Hepatocyte (in vitro differentiated cells): ENCODE measurements at regions not wholly inside any gene's neighbourhood (a gene's known extent, or its start where the extent isn't known, plus 50 kb on each side); places are given as distances from the start of the nearest gene placed in this dataset.

ENCODE experiments used
- EZH2 ChIP-seq: fragments of 200-600 bp; sonication (generic); IDR thresholded peaks from 2 replicates; pipeline ENCODE4 v1.6.1; 2016; ENCODE audit warnings: antibody characterized with exemption, mild to moderate bottlenecking, borderline replicate concordance
- EZH2phosphoT487 ChIP-seq: fragments of 200-600 bp; sonication (generic); IDR thresholded peaks from one replicate; pipeline ENCODE4 v1.6.1; 2018; ENCODE audit warnings: antibody characterized with exemption, mild to moderate bottlenecking, low read depth, moderate library complexity; ENCODE audit not compliant: unreplicated experiment, severe bottlenecking
- TF ChIP-seq, protein P1 (sequence below): fragments of 200-600 bp; sonication (generic); IDR thresholded peaks from 2 replicates; pipeline ENCODE4 v1.5.1; 2016; ENCODE audit warnings: antibody characterized with exemption, mild to moderate bottlenecking; ENCODE audit not compliant: poor library complexity

GRCh38 chr3:194929578-194929960 is 243.9 kb downstream of the FAM43A start:
- TF ChIP-seq, protein P1, sequence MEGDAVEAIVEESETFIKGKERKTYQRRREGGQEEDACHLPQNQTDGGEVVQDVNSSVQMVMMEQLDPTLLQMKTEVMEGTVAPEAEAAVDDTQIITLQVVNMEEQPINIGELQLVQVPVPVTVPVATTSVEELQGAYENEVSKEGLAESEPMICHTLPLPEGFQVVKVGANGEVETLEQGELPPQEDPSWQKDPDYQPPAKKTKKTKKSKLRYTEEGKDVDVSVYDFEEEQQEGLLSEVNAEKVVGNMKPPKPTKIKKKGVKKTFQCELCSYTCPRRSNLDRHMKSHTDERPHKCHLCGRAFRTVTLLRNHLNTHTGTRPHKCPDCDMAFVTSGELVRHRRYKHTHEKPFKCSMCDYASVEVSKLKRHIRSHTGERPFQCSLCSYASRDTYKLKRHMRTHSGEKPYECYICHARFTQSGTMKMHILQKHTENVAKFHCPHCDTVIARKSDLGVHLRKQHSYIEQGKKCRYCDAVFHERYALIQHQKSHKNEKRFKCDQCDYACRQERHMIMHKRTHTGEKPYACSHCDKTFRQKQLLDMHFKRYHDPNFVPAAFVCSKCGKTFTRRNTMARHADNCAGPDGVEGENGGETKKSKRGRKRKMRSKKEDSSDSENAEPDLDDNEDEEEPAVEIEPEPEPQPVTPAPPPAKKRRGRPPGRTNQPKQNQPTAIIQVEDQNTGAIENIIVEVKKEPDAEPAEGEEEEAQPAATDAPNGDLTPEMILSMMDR, result no peak
- no peak for TF ChIP-seq EZH2
- no peak for TF ChIP-seq EZH2phosphoT487
